A673 (cell line): ENCODE measurements at regions not wholly inside any gene's neighbourhood (a gene's known extent, or its start where the extent isn't known, plus 50 kb on each side); places are given as distances from the start of the nearest gene placed in this dataset.
A peak's percentile ranks its signal among the peaks of the same experiment; 100 is the strongest.

Source experiments
- CTCF ChIP-seq: fragments of 300-800, 200-600 bp; sonication (generic); conservative IDR thresholded peaks from 2 replicates; pipeline ENCODE4 v1.5.1; 2017; ENCODE audit warnings: low read depth, mild to moderate bottlenecking, antibody characterized with exemption, low read length, moderate library complexity, mixed read lengths
- EZH2 ChIP-seq: fragments of 200-600 bp; sonication (generic); IDR thresholded peaks from 2 replicates; pipeline ENCODE4 v1.6.1; 2017; ENCODE audit warnings: borderline replicate concordance, low read depth, mild to moderate bottlenecking, mixed read lengths, antibody characterized with exemption, low read length; ENCODE audit not compliant: poor library complexity, severe bottlenecking

- TF ChIP-seq CTCF = peak; percentile 41
- TF ChIP-seq EZH2 = no peak
Measured at GRCh38 chr16:51636920-51637769, 486.1 kb upstream of the SALL1 start.
